ENCODE measurements at regions not wholly inside any gene's neighbourhood (a gene's known extent, or its start where the extent isn't known, plus 50 kb on each side); places are given as distances from the start of the nearest gene placed in this dataset.
"Not testable (repeated sequence)": the region's sequence is repeated elsewhere in the genome, so short reads cannot be mapped to it uniquely, and the experiment has no call there.

DNA sequence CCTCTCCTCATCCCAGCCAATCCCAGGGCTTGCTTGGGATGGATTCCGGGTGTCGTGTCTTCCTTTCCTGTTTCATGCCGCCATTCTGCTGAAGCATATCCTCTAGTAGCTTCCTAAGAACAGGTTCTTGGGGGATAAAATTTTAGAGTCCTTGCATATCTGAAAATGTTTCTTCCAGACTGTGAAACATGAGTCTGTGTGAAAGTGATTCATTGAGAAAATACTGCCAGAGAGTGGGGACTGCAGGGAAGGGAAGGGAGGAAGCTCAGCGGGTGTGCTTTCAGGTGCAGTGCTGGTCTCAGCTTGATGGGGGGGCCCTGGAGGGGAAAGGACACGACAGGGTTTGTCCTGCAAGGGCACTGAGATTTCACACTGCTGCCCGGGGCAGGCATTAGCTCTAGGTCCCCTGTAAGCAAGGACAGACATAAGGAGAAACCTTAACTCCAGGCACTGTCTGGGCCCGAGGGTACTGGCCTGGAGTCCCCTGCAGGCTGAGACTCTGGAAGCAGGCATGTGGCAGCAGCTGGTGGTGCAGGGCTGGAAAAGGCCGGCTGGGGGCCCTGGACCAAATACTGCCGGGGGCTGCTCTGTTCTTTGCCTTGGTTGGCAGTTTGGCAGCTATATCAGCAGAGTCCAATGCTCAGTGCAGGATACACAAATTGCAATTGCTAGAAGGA, 97.6 kb upstream of the HS6ST1 start:
- FAIRE-seq, result no peak

DNA sequence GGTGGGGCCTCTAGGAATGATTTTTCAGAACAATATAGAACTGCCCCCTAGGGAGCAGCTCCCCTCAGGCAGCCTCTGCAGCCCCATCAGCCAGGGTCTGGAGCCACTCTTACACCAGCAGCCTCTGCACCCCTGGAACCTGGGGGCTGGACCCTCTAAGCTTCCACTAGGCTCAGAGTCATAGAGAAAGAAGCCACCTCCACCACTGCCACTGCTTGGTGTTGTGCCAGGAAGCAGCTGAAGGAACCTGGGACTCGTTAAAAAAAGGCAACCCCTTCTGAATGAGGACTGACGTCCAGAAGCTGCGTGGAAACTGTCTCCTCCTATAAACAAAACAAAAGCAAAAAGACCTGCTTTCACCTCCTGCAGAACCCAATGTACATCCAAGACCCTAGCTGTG, 98.1 kb upstream of the HS6ST1 start:
- FAIRE-seq, result no peak

DNA sequence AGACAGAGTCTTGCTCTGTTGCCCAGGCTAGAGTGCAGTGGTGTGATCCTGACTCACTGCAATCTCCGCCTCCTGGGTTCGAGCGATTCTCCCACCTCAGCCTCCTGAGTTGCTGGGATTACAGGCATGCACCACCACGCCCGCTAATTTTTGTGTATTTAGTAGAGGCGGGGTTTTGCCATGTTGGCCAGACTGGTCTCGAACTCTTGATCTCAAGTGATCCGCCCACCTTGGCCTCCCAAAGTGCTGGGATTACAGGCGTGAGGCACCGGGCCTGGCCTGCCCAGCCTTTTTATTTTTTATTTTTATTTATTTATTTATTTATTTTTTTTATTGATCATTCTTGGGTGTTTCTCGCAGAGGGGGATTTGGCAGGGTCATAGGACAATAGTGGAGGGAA, 98.6 kb upstream of the HS6ST1 start:
- not testable (repeated sequence) for FAIRE-seq

DNA sequence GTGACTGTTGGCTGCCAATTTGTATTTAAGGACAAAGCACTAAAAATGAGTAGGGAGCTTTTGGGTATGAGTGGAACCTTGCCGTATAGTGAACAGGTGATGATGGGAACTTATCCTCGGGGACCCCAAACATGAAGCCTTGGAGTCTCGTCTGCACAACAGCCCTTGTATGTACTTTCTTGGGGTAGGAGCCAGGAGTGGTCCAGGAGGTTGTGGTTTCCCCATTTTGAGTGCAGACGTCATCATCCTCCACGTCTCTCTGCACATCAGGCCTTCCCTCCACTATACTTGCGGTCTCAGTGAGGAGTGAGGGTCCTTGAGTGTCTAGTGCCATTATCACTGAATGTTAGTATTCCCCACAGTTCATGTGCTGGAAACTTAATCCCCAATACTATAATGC, 101.5 kb upstream of the HS6ST1 start:
- FAIRE-seq, result no peak

DNA sequence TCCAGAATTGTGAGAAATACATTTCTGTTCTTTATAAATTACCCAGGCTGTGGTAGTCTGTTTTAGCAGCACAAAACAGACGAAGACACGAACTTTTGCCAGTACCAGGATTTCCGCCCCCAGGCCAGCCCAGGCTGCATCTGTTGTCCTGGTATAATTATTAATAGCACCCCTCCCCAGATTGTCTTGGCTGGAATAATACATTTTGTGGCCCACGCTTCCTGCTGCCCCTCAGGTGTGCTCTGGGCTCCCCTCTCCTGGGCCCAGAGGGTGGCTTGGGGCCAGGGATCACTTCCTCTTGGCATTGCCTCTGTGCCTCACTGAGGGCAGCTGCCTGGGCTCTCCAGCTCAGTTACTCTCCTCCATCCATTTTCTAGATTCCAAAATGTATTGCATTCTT, 102.1 kb upstream of the HS6ST1 start:
- FAIRE-seq, result no peak

DNA sequence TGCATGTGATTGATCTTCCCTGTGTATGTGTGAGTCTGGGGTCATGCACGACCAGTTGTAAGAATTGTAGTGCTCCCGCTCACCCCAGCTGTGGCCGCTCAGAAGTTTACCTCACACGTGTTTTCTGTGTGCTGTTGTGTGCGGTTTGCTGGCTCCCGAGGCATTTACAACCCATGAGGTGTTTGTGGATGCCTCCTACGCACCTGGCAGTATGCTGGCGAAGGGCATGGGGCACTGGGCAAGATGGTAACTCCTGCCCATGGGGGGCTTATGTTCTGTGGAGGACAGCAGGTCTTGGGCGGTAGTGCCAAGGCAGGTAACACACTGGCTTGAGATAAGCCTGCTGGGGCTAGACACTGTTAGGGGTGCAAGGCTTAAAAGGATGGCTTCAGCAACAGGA, 102.6 kb upstream of the HS6ST1 start:
- no peak for FAIRE-seq

DNA sequence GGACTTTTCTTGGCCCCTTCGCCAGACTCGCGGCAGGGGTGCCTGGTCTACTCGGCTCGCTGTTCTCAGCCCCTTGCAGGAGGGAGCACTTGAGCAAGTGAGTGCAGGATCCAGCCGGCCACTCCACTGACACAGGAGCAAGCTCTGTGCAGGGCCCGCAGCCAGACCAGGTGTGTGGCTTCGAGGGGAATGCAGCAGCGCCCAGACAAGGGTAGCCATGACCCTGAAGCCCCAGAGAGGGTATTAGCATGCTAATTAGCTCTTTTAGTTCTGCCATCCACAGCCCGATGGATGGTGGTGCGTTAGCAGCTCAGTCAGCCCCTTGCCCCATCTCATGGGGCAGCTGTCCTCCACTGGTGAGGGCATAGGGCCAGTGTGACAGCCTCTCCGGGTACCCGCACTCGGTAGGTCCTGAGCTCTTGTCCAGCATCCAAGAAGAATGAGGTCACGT, 103.2 kb upstream of the HS6ST1 start:
- FAIRE-seq, result no peak

DNA sequence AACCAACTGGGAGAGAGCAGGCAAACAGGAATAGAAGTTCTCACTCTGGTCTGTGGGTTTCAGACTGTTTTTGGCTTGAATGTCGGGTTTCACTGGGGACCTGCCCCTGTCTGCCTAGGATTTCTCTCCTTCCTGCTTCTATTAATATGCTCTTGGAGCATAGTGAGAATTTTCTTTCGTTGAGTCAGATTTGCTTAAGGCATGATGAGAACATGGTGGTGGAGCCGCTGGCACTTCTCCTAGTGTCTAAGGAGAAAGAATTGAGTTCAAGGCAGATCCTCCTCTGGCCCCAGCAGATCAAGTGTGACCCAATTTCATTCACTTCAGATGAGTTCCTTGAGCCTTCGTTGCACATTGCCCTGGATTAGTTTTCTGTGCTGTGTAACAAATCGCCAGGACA, 103.9 kb upstream of the HS6ST1 start:
- FAIRE-seq, result no peak

DNA sequence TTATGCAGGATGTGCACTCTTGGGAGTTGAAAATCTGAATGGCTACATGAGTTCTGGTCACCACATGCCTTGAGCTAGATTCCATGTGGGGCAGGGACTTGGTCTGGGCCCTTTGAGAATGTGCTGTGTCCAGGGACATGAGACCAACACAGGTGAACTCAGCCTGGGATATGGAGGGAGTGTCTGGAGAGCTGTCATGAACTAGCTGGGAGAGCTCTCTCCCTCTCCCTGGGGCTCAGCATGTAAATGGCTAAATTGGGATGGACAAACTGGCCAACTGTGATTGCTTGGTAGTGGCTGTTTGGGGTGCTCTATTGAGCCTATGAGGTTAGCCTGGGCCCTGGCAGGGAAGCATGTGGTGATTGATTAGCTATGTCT, 105.1 kb upstream of the HS6ST1 start:
- FAIRE-seq, result no peak

DNA sequence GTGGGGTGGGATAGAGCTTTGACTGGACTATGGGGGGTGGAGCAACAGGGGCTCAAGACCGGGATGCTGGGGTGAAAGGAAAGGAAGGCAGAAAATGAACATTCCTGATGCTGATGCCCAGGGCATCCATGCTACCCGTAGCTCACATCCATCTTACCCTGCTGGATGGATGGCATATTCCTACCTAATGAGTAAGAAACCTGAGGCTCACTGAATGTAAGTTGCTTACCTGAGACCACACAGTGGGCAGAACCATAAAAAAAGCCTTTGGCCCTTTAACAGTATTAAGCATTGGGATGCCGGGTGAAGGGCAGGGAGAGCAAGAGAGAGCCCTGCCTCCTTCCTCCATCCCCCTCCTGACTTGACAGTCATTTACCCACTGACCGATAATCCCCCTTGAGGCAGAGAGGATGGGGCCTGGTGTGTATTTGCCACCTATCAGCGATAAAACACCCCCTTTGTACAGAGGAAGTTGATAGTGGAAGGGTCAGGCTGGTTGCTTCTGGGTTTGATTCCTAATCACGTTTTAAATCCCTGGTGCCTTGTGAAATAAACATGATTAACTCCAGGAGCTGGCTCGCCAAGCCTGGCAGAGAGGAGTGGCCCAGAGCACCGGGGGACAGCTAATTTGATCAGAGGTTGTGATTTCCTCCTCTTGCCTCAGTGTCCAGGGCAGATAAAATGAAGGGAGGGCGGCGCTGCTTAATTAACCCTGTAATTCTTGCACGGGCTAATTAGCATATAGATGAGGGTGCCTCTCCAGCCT, 105.9 kb upstream of the HS6ST1 start:
- no peak for FAIRE-seq

DNA sequence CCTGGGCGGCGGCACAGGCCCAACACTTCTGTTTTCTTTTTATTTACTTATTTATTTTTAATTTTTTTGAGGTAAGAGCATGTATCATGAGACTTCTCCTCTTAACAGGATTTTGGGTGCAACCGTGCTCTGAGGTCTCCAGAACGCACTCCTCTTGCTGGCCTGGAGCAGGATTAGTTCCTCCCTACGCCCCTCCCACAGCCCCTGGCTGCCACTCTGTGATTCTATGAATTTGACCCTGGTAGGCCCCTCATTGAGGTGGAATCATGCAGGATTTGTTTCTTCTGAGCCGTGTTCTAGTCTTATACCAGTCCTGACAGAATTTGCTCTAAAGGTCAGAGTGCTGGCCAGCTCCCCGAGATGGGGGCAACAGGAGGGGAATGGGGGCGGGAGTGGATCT, 106.5 kb upstream of the HS6ST1 start:
- no peak for FAIRE-seq

DNA sequence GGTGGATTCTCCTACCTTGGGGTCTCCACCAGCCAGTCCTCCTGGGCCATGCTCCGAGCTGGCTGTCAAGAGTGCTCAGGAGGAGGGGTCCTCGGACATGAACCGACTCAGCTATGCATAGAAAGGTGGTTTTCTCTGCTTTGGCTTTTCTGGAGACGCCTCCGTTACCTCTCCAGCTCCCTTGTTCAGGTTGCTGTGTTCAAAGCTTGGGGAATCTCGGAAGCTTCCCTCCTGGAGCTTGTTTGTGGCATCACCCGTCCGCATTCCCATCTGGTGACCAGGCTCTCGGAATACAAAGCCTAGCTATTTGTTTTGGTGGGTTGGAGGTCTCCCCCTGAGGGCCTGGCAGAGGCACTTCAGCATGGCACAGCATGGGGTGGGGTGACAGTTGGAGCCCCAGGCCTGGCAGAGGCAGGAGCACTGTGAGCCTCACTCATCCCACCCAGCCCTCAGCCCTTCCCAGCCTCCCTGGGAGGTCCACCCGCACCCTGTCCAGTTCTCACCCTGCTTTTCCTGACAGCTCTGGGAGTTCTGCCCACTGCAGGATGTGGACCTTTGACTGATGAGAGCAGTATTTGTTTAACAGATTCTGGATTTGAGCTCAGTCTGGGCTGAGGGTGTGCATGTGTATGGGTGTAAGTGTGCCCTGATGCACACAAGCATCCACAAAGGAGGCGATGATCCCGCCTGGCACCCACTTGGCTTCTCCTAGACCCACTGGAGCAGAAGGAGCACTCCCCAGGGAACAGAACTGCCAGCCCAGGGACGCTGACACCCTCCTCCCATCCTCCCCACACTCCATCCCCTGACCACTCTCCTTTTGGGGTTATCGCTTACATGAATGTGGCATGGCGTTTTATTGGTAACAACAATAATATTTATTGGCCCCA, 107.3 kb upstream of the HS6ST1 start:
- no peak for FAIRE-seq

DNA sequence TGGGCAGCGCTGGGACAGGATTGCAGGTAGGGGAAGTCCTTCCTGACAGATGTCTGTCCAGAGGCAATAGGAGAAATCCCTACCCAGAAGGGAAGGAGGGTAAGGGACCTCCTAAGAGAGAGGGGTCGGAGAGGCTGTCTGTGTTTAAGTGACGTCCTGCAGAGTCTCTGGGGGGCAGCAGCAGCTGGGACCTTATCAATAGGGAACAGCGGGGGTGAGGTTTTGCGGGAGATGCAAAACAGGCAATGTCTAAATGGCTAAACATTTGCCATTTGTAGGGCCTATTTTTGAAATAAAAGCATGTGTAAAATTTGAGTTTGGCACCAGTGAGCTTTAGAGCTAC, 108.7 kb upstream of the HS6ST1 start:
- FAIRE-seq, result no peak

DNA sequence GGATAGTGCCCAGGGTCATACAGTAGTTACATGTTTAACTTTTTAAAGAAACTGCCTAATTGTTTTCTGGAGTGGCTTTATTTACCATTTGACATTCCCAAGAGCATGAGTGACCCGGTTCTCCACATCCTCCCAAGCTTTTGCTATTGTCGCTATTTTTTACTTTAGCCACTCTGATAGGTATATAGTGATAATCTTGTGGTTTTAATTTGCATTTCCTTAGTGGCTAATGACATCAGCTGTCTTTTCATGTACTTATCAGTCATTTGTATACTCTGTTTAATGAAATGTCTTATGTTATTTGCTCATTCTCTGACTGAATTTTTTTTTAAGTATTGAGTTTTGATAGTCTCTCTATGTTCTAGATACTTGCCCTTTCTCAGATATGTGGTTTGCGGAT, 109.7 kb upstream of the HS6ST1 start:
- FAIRE-seq, result no peak

DNA sequence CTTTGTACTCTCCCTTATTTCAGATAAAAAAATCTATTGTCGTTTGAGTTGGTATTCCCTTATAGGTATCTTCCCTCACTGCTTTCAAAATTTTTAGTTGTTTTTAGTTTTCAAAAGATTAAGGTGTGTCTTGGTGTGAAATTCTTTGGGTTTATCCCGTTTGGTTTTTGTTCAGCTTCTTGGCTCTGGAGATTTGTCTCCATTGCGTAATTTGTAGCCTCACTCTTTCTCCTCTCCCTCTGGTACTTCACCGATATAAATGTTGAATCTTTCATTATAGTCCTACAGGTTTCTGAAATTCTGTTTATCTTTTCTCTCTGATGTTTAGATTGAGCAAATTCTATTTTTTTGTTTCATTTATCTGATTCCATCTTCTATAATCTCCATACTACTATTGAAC, 113.8 kb upstream of the HS6ST1 start:
- no peak for FAIRE-seq

DNA sequence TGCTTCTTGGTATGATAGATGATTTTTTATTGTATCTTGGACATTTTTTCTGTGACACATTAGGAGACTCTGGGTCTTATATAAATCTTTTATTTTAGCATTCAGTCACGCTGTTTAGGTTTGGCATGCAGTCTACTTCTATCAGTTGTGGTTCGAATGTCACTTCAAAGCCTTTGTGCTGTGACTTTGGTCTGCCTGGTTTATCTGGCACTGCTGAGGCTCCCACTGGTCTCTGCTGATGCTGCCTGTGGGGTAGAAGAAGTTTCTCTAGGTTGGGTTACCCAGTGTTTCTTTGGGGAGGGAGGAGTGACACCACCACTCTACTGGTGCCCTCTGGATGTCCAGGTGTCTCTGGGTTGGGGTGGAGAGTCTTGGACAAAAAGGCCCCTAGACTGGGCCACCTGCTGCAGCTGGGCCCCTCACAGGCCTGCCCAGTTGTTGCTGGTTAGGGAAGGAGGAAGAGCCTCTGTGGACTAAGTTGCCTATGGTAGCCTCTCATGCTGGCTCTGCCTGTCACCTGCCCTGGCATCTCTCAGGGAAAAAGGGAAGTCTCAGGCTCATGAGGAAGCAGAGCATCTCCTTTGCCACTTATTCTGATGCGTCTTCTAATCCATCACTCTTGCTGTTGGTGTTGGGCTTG, 115.4 kb upstream of the HS6ST1 start:
- no peak for FAIRE-seq

DNA sequence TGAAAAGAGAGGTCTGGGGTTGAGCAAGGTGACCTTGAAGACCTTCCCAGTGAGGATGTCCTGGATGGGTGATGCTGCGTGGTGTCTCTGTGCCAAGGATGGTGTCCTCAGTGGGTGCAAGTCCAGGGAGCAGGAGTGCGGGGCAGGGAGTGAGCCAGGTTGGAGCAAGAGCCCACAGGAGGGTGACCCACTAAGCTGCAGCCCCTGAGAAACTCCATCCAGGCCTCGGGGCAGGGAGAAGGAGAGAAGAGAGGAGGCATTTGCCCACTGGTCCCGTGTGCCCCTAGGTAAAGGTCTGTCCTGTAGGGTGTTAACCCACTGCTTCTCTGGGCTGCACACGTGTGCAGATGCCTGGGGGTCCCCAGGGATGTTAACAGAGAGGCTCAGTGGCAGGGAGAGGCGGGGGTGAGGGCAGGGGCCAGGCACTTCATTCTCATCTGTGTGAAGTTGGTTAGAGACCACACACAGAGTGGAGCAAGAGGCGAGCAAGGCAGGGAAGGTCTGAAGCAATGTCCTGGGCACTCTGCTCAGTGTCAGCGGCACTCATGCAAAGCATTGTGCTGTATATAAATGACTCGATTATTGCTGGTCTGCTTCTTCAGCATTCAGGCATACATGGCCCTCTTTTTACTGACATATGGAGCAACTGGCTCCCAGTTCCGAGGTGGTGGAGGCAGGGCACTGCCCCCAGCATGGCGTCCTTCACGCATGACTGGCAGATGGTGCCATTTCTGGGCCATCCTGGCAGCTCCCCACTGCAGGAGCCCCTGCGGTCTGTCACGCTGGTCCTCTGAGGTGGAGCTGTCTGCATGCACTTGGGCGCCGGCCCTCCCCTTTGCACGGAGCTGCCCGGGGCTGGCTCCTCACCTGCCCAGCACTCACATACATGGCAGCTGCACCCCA, 117.2 kb upstream of the HS6ST1 start:
- no peak for FAIRE-seq

DNA sequence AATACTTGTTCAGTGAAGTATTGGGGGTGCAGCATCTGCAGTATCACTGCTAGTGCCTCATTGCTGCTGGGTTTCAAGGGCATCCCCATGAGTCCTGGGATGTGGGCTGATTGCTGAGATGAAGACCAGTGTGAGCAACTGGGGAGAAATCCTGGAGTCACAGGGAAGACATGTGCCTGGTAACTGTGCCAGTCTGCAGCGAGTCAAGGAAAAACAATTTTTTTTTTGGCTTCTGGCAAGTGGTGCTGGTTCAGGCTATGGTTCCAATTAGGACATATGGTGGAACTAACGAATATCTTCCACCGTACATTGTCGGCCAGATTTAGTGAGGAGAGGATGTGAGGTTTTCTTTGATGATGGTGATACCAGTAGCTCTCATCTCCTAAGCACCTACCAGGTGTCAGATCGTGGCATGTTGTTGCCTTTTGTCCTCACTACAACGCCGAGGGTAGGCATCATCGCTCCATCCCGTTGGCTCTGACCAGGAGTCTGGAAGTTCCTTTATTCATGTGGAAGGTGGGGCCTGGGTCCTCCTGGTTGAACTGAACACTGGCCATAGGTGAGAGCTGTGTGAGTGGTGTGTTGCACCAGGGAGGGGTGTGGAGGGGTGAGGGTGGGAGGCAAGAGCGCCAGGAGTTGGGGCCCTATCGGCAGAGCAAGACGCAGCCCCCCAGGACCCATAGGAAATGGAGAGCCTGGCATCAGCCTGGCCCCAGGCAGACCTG, 118.0 kb upstream of the HS6ST1 start:
- FAIRE-seq, result no peak

DNA sequence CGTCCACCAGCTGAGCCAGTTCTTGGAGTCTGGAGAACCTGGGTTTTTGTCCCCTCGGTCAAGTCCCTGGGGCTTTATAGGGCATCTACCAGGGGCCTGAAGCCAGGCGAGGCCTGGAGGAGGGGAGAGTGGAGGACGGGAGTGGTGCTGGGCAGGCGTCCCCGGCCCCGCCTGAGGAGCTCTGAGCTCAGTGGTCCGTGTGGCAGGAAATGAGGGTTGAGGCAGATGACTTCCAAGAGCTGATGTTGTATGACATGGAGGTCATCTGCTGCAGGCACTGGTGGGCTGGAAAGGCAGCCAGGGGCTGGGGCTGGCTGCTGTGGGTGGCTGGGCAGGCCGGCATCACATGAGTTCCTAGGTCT, 118.5 kb upstream of the HS6ST1 start:
- no peak for FAIRE-seq

DNA sequence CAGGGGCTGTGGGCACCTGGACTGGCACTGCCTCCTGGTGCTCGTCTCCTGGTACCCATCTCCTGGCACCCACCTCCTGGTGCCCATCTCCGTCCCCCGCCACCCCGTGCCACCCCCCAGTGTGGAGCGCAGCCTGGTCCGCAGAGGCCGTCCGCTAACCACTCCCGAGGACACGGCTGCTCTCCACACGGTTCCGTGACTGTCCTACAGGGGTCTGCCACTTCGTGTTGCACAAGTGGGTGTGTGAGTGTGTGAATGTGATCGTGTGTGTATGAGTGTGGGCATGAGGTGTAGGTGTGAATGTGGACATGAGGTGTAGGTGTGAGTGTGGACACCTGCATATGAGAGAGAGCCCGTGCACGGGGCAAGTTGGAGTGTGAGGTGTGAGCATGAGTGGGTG, 119.4 kb upstream of the HS6ST1 start:
- no peak for FAIRE-seq

DNA sequence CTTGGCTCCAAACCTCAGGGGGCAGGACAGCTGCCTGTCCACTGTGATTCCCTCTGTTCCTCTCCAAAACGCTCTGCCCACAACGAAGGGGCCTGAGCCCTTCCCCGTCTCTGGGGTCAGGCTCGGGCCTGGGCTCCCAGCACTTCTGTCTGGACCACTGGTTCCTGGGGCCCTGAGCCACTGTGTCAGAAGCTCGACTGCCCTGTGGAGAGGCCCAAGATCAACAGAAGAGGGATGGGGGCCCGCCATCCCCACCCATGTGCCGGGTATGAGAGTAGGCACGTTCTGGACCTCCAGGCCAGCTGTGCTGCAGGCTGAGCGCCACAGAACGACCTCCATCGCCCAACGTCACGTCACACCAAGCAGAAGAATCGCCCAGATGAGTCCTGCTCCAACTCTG, 119.9 kb upstream of the HS6ST1 start:
- no peak for FAIRE-seq

Data from G401.6 (cell line).